HEK293T (cell line): ENCODE measurements at regions not wholly inside any gene's neighbourhood (a gene's known extent, or its start where the extent isn't known, plus 50 kb on each side); places are given as distances from the start of the nearest gene placed in this dataset.

Experiments used
- CTCF ChIA-PET: fragments of 350-600 bp; formaldehyde crosslinking; extraction: SDS; loops from one replicate; lab custom pipeline; 2021; ENCODE audit warnings: antibody characterized with exemption, inconsistent platforms; lab: Yijun Ruan, JAX
- POLR2A ChIA-PET: fragments of 350-600 bp; formaldehyde crosslinking; extraction: SDS; loops from one replicate; lab custom pipeline; 2020; ENCODE audit warnings: antibody characterized with exemption, inconsistent platforms; lab: Yijun Ruan, JAX
- DNase-seq: peaks from one replicate; pipeline ENCODE4 v3.0.0; 2012; ENCODE audit warnings: mixed read lengths; ENCODE audit errors: extremely low spot score
- ARNT ChIP-seq: fragments of 450-650 bp; IDR thresholded peaks from 2 replicates; pipeline ENCODE4 v1.6.1; 2017; ENCODE audit warnings: mild to moderate bottlenecking
- BHLHE40 ChIP-seq: fragments of 450-650 bp; IDR thresholded peaks from 2 replicates; pipeline ENCODE4 v1.6.1; 2016; ENCODE audit warnings: mild to moderate bottlenecking, moderate library complexity, borderline replicate concordance
- CTBP1 ChIP-seq: fragments of 450-650 bp; IDR thresholded peaks from 2 replicates; pipeline ENCODE4 v1.6.1; 2016; ENCODE audit warnings: borderline replicate concordance
- ELF4 ChIP-seq: fragments of 450-650 bp; IDR thresholded peaks from 2 replicates; pipeline ENCODE4 v1.6.1; 2017; ENCODE audit warnings: antibody characterized with exemption
- FOXA1 ChIP-seq: fragments of 450-650 bp; IDR thresholded peaks from 2 replicates; pipeline ENCODE4 v1.6.1; 2016; ENCODE audit warnings: mild to moderate bottlenecking
- FOXK2 ChIP-seq: fragments of 450-650 bp; IDR thresholded peaks from 2 replicates; pipeline ENCODE4 v1.6.1; 2016; ENCODE audit warnings: mild to moderate bottlenecking
- FOXM1 ChIP-seq: fragments of 450-650 bp; IDR thresholded peaks from 2 replicates; pipeline ENCODE4 v1.6.1; 2017; ENCODE audit warnings: mild to moderate bottlenecking, borderline replicate concordance
- HDGF ChIP-seq: fragments of 450-650 bp; IDR thresholded peaks from 2 replicates; pipeline ENCODE4 v1.6.1; 2017; ENCODE audit warnings: antibody characterized with exemption, borderline replicate concordance
- L3MBTL2 ChIP-seq: fragments of 450-650 bp; conservative IDR thresholded peaks from 2 replicates; pipeline ENCODE4 v1.6.1; 2016; ENCODE audit warnings: mild to moderate bottlenecking
- LEF1 ChIP-seq: fragments of 450-650 bp; IDR thresholded peaks from 2 replicates; pipeline ENCODE4 v1.6.1; 2017; ENCODE audit warnings: mild to moderate bottlenecking, borderline replicate concordance
- NFRKB ChIP-seq: fragments of 450-650 bp; IDR thresholded peaks from 2 replicates; pipeline ENCODE4 v1.6.1; 2016; ENCODE audit warnings: mild to moderate bottlenecking, moderate library complexity
- PKNOX1 ChIP-seq: fragments of 450-650 bp; IDR thresholded peaks from 2 replicates; pipeline ENCODE4 v1.6.1; 2016
- SP1 ChIP-seq: fragments of 450-650 bp; IDR thresholded peaks from 2 replicates; pipeline ENCODE4 v1.6.1; 2017
- SUZ12 ChIP-seq: fragments of 450-650 bp; IDR thresholded peaks from 2 replicates; pipeline ENCODE4 v1.6.1; 2016; ENCODE audit warnings: mild to moderate bottlenecking
- TARDBP ChIP-seq: fragments of 450-650 bp; IDR thresholded peaks from 2 replicates; pipeline ENCODE4 v1.6.1; 2016
- ZNF384 ChIP-seq: fragments of 450-650 bp; IDR thresholded peaks from 2 replicates; pipeline ENCODE4 v1.6.1; 2016

- no peak for DNase-seq
- POLR2A ChIA-PET: no interaction called here
- TF ChIP-seq SUZ12 (no peak), CTBP1 (no peak), NFRKB (no peak), ARNT (no peak), FOXK2 (no peak), LEF1 (no peak), FOXA1 (no peak), ZNF384 (no peak), TARDBP (no peak), SP1 (no peak), ELF4 (no peak), L3MBTL2 (no peak), BHLHE40 (no peak)
- CTCF ChIA-PET: no interaction called here
Measured at GRCh38 chr1:57803586-57803985, 379.7 kb upstream of the DAB1 start.

- DNase-seq: no peak
- POLR2A ChIA-PET: no interaction called here
- CTCF ChIA-PET: no interaction called here
- TF ChIP-seq NFRKB (no peak), L3MBTL2 (no peak), SUZ12 (no peak), ELF4 (no peak), FOXM1 (no peak), BHLHE40 (no peak), PKNOX1 (no peak), ZNF384 (no peak), SP1 (no peak), FOXA1 (no peak), FOXK2 (no peak), HDGF (no peak), LEF1 (no peak), CTBP1 (no peak), ARNT (no peak), TARDBP (no peak)
Measured at GRCh38 chr1:57800376-57800775, 376.5 kb upstream of the DAB1 start.

- DNase-seq: no peak
- TF ChIP-seq SP1: no peak
- TF ChIP-seq FOXK2: no peak
- TF ChIP-seq SUZ12: no peak
- TF ChIP-seq ZNF384: no peak
- TF ChIP-seq PKNOX1: no peak
- no peak for TF ChIP-seq FOXA1
- no peak for TF ChIP-seq HDGF
- no peak for TF ChIP-seq CTBP1
- ChIA-PET CTCF (no interaction called here), POLR2A (no interaction called here)
Measured at GRCh38 chr1:57799490-57800115, 375.7 kb upstream of the DAB1 start.

- DNase-seq: no peak
- POLR2A ChIA-PET: interaction anchor here (0.6 kb wide), 1 partner anchor 921 kb away, joined by 3 read pairs; no protein-coding TSS in a partner anchor
- CTCF ChIA-PET: no interaction called here
- TF ChIP-seq ELF4 (no peak), BHLHE40 (no peak), SUZ12 (no peak), L3MBTL2 (no peak), LEF1 (no peak), PKNOX1 (no peak), FOXK2 (no peak), ARNT (no peak), NFRKB (no peak), TARDBP (no peak)
Measured at GRCh38 chr1:57798543-57798942, 374.7 kb upstream of the DAB1 start.

- no peak for TF ChIP-seq SUZ12
- no peak for TF ChIP-seq CTBP1
- TF ChIP-seq SP1: no peak
- no peak for TF ChIP-seq FOXK2
- TF ChIP-seq NFRKB: no peak
- TF ChIP-seq HDGF: no peak
- TF ChIP-seq BHLHE40: no peak
- no peak for DNase-seq
- ChIA-PET POLR2A (no interaction called here), CTCF (no interaction called here)
Measured at GRCh38 chr1:57797084-57797483, 373.2 kb upstream of the DAB1 start.

GRCh38 chr1:57796616-57797015 is 372.8 kb upstream of the DAB1 start:
- POLR2A ChIA-PET: no interaction called here
- DNase-seq: no peak
- TF ChIP-seq LEF1 (no peak), L3MBTL2 (no peak), HDGF (no peak), PKNOX1 (no peak), SUZ12 (no peak), FOXM1 (no peak), FOXK2 (no peak)
- CTCF ChIA-PET: no interaction called here
